ENCODE measurements at regions not wholly inside any gene's neighbourhood (a gene's known extent, or its start where the extent isn't known, plus 50 kb on each side); places are given as distances from the start of the nearest gene placed in this dataset.

DNA sequence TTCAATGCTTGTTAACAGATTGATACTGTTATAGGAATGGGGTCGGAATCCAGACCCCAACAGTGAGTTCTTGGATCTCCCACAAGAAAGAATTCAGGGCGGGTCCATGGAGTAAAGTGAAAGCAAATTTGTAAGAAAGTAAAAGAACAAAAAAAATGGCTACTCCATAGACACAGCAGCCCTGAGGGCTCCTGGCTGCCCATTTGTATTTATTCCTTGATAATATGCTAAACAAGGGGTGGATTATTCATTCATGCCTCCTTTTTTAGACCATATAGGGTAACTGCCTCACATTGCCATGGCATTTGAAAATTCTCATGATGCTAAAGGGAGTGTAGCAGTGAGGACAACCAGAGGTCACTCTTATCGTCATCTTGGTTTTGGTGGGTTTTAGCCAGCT is 717.2 kb upstream of the KCND2 start:
- CTCF ChIA-PET, result no interaction called here
- no peak for DNase-seq (ENCODE audit: extremely low spot score)
- no peak for TF ChIP-seq CTBP1 (IDR thresholded peaks at IDR 0.05; ENCODE audit: borderline replicate concordance)
- TF ChIP-seq FOXM1 (IDR thresholded peaks at IDR 0.05; ENCODE audit: borderline replicate concordance), result no peak
- no peak for TF ChIP-seq ARNT (IDR thresholded peaks at IDR 0.05)
- TF ChIP-seq HDGF (IDR thresholded peaks at IDR 0.05; ENCODE audit: borderline replicate concordance), result no peak
- TF ChIP-seq BHLHE40 (IDR thresholded peaks at IDR 0.05; ENCODE audit: borderline replicate concordance), result no peak
- TF ChIP-seq L3MBTL2 (conservative IDR thresholded peaks at IDR 0.05), result no peak
- TF ChIP-seq SUZ12 (IDR thresholded peaks at IDR 0.05), result no peak
- TF ChIP-seq LEF1 (IDR thresholded peaks at IDR 0.05; ENCODE audit: borderline replicate concordance), result no peak
- no peak for TF ChIP-seq FOXK2 (IDR thresholded peaks at IDR 0.05)
- TF ChIP-seq, protein P1, sequence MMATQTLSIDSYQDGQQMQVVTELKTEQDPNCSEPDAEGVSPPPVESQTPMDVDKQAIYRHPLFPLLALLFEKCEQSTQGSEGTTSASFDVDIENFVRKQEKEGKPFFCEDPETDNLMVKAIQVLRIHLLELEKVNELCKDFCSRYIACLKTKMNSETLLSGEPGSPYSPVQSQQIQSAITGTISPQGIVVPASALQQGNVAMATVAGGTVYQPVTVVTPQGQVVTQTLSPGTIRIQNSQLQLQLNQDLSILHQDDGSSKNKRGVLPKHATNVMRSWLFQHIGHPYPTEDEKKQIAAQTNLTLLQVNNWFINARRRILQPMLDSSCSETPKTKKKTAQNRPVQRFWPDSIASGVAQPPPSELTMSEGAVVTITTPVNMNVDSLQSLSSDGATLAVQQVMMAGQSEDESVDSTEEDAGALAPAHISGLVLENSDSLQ (IDR thresholded peaks at IDR 0.05), result no peak
- TF ChIP-seq ELF4 (IDR thresholded peaks at IDR 0.05), result no peak
- POLR2A ChIA-PET, result no interaction called here

DNA sequence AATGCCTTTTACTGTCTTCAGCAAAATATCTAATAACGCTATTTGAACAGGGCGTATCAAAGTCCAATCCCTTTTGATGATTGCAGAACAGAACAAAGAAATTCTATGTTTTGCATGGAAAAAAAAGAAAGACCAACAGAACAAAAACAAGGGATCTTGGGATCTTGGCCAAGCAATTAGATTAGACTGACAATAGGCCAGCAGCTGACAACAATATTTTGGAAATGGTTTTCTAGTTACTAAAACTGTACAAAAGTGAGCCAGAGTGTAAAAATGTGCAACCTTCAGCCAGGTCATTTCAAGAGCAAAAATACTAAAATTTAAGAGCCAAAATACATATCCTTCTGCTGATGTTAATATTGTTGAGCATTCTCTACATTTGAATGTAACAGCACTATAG is 716.5 kb upstream of the KCND2 start:
- DNase-seq (ENCODE audit: extremely low spot score), result no peak
- CTCF ChIA-PET, result no interaction called here
- POLR2A ChIA-PET, result no interaction called here
- TF ChIP-seq TARDBP (IDR thresholded peaks at IDR 0.05), result no peak

DNA sequence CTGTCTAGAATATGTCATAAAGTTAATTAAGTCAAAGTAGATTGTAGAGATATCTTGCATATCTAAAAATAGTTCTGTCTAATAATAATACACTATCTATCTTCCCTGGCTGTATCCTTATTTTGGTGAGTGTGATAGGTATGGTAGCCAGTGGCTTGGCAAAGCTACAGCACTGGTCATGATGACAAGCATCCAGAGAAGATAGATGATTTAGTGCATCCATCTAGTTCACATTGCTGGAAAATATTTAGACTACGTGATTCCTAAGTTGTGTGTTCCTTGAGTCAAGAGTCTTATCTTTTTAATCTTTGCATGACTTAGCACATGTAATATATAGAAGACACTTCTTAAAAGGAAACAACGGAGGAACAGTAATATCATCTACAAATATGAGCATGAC is 711.2 kb upstream of the KCND2 start:
- CTCF ChIA-PET, result no interaction called here
- no peak for DNase-seq (ENCODE audit: extremely low spot score)
- POLR2A ChIA-PET, result no interaction called here
- TF ChIP-seq FOXM1 (IDR thresholded peaks at IDR 0.05; ENCODE audit: borderline replicate concordance), result no peak
- no peak for TF ChIP-seq SUZ12 (IDR thresholded peaks at IDR 0.05)

DNA sequence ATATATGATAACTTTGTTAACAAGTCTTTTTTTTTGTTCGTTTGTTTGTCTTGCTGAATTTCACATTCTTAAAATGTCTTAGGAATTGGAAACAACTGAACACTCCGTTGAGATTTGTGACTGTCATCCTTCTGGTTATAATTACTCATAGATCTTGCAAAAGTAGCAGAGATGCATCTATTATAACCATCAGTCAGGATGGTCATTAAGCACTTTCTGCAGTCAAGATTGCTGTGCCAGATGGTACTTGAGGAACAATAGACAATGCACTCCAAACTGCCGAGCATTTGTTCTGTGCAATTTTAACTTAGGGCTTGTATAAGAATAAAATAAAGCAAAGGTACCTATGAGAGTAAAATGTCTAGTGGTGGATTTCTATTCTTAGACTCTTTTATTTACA is 710.1 kb upstream of the KCND2 start:
- no peak for TF ChIP-seq ZNF384 (IDR thresholded peaks at IDR 0.05)
- TF ChIP-seq ELF4 (IDR thresholded peaks at IDR 0.05), result no peak
- TF ChIP-seq L3MBTL2 (conservative IDR thresholded peaks at IDR 0.05), result no peak
- TF ChIP-seq FOXA1 (IDR thresholded peaks at IDR 0.05), result no peak
- no peak for TF ChIP-seq HDGF (IDR thresholded peaks at IDR 0.05; ENCODE audit: borderline replicate concordance)
- no peak for TF ChIP-seq ARNT (IDR thresholded peaks at IDR 0.05)
- ChIA-PET POLR2A (no interaction called here), CTCF (interaction anchor here (0.6 kb wide), 1 partner anchor 26 kb away, joined by 4 read pairs; no protein-coding TSS in a partner anchor)
- DNase-seq (ENCODE audit: extremely low spot score), result no peak

DNA sequence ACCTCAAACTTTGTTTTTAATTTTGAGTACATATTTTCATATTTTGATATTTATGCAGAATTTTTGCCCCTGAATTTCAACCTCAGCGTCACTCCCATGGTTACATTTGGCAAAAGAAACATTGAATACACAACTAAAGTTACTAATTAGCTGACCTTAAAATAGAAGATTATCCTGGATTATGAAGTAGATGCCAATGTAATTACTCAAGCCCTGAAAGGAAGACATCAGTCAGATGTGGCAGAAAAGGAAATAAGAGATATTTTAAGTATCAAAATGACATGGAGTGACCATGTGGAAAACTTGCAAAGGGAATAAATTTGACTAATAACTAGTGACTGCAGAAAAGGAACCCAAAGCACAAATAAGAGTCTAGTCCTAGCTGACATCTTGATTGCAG is 701.3 kb upstream of the KCND2 start:
- TF ChIP-seq NFRKB (IDR thresholded peaks at IDR 0.05) (no peak), ARNT (IDR thresholded peaks at IDR 0.05) (no peak), HDGF (IDR thresholded peaks at IDR 0.05; ENCODE audit: borderline replicate concordance) (no peak), BHLHE40 (IDR thresholded peaks at IDR 0.05; ENCODE audit: borderline replicate concordance) (no peak), FOXM1 (IDR thresholded peaks at IDR 0.05; ENCODE audit: borderline replicate concordance) (no peak), ELF4 (IDR thresholded peaks at IDR 0.05) (no peak), CTBP1 (IDR thresholded peaks at IDR 0.05; ENCODE audit: borderline replicate concordance) (no peak), LEF1 (IDR thresholded peaks at IDR 0.05; ENCODE audit: borderline replicate concordance) (no peak)
- CTCF ChIA-PET, result no interaction called here
- POLR2A ChIA-PET, result no interaction called here
- no peak for DNase-seq (ENCODE audit: extremely low spot score)

DNA sequence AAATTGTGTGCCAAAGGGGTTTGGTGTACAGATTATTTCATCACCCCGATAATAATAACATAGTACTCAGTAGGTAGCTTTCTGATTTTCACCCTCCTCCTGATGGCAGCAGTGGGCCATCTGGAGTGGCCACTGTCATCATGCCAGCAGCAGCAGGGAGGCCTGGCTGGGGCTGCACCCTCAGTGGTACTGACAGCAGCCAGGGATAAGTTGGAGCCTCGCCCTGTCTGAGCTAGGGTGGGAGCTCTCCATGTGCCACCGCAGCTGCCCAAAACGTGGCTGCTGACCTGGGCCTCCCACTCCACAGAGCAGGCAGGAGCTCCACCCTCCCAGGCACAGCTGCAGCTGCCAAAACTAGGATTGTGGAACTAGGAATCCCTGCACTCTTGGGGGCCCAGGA is 700.8 kb upstream of the KCND2 start:
- no peak for TF ChIP-seq FOXM1 (IDR thresholded peaks at IDR 0.05; ENCODE audit: borderline replicate concordance)
- no peak for TF ChIP-seq SP1 (IDR thresholded peaks at IDR 0.05)
- no peak for TF ChIP-seq FOXA1 (IDR thresholded peaks at IDR 0.05)
- no peak for TF ChIP-seq ELF4 (IDR thresholded peaks at IDR 0.05)
- TF ChIP-seq SUZ12 (IDR thresholded peaks at IDR 0.05), result no peak
- TF ChIP-seq NFRKB (IDR thresholded peaks at IDR 0.05), result no peak
- no peak for TF ChIP-seq HDGF (IDR thresholded peaks at IDR 0.05; ENCODE audit: borderline replicate concordance)
- POLR2A ChIA-PET, result no interaction called here
- no peak for DNase-seq (ENCODE audit: extremely low spot score)
- CTCF ChIA-PET, result no interaction called here

DNA sequence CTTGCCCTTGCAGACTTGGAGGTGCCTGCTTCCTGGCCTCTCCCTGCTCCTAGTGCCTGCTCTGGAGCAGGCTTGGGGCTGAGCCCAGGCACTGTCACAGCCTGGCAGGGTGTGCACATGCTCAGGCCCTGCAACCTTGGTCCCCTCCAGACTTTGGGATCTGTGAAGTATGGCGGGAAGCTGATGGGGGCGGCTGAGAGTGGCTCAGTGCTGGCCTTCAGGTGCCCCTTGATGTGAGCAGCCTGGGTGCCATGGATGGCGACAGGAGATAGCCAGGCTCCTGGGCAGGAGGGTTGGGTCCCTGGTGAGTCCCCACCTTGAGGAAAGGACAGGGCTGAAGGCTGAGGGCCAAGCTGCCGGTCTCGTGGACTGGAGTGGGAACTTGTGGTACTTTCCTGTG is 700.4 kb upstream of the KCND2 start:
- DNase-seq (ENCODE audit: extremely low spot score), result no peak
- ChIA-PET POLR2A (no interaction called here), CTCF (no interaction called here)
- TF ChIP-seq NFRKB (IDR thresholded peaks at IDR 0.05) (no peak), CTBP1 (IDR thresholded peaks at IDR 0.05; ENCODE audit: borderline replicate concordance) (no peak), FOXM1 (IDR thresholded peaks at IDR 0.05; ENCODE audit: borderline replicate concordance) (no peak), BHLHE40 (IDR thresholded peaks at IDR 0.05; ENCODE audit: borderline replicate concordance) (no peak), FOXA1 (IDR thresholded peaks at IDR 0.05) (no peak)

DNA sequence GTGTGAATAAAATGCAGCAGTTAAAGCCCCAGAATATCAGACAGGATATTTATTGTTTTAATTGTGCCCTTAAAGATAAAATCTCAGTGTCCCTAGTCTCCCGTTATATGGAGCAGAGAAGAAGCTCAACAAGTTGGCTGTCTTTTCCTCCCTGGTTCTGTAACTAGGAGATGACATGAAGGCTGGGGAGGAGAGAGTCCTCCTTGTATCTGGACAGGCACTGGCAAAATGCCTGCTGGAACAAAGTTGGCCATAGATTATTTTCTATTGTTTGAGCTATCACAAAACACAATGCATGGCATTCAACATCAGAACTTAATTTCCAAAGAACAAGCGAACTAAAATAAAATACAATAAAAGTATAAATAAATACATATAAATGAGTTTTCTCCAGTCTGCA is 694.9 kb upstream of the KCND2 start:
- TF ChIP-seq FOXA1 (IDR thresholded peaks at IDR 0.05) (no peak), LEF1 (IDR thresholded peaks at IDR 0.05; ENCODE audit: borderline replicate concordance) (no peak), BHLHE40 (IDR thresholded peaks at IDR 0.05; ENCODE audit: borderline replicate concordance) (no peak), FOXK2 (IDR thresholded peaks at IDR 0.05) (no peak), SUZ12 (IDR thresholded peaks at IDR 0.05) (no peak), ZNF384 (IDR thresholded peaks at IDR 0.05) (no peak), FOXM1 (IDR thresholded peaks at IDR 0.05; ENCODE audit: borderline replicate concordance) (no peak)
- ChIA-PET POLR2A (no interaction called here), CTCF (no interaction called here)
- DNase-seq (ENCODE audit: extremely low spot score), result no peak

DNA sequence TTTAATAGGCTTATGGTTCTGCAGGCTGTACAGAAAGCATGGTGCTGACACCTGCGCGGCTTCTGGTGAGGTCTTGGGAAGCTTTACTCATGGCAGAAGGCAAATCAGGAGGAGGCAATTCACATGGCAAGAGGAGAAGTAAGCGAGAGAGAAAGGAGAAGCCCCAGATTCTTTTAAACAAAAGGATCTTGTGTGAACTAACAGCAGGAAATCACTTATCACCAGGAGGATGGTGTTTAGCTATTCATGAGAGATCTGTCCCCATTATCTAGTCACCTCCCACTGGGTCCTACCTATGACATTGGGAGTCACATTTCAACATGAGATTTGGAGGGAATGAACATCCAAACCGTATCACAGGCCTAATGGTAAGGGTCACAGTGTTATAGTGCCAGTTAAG is 678.0 kb upstream of the KCND2 start:
- ChIA-PET POLR2A (no interaction called here), CTCF (no interaction called here)
- no peak for DNase-seq (ENCODE audit: extremely low spot score)
- TF ChIP-seq ARNT (IDR thresholded peaks at IDR 0.05), result no peak
- TF ChIP-seq, protein P1 (IDR thresholded peaks at IDR 0.05), result no peak
- TF ChIP-seq NFRKB (IDR thresholded peaks at IDR 0.05), result no peak
- no peak for TF ChIP-seq SUZ12 (IDR thresholded peaks at IDR 0.05)
- no peak for TF ChIP-seq TARDBP (IDR thresholded peaks at IDR 0.05)
- TF ChIP-seq LEF1 (IDR thresholded peaks at IDR 0.05; ENCODE audit: borderline replicate concordance), result no peak
- TF ChIP-seq FOXK2 (IDR thresholded peaks at IDR 0.05), result no peak
- TF ChIP-seq CTBP1 (IDR thresholded peaks at IDR 0.05; ENCODE audit: borderline replicate concordance), result no peak
